K562 (cell line): ENCODE measurements at regions not wholly inside any gene's neighbourhood (a gene's known extent, or its start where the extent isn't known, plus 50 kb on each side); places are given as distances from the start of the nearest gene placed in this dataset.

ENCODE experiments used
- ATAC-seq: fragments of 200-7000 bp; cut with Tn5 transposase; 3 replicates; pipeline ENCODE4 v1.9.1; 2020; ENCODE audit warnings: moderate library complexity
- BruUV-seq: library from RNA; stranded (reverse); fragments of 400-500 nt; replicated peaks from 2 replicates; lab custom pipeline; 2021; lab: Mats Ljungman, UMichigan
- CTCF ChIA-PET: fragments of 300-600 bp; formaldehyde crosslinking; extraction: SDS; loops from one replicate; lab custom pipeline; 2021; ENCODE audit warnings: low intra/inter-chr PET ratio; lab: Yijun Ruan, JAX
- POLR2A ChIA-PET: fragments of 300-600, 350-650 bp; sonication (Branson Sonifier 250); formaldehyde crosslinking; extraction: SDS; loops from one replicate; lab custom pipeline; 2021; ENCODE audit warnings: antibody characterized with exemption, inconsistent platforms; lab: Yijun Ruan, JAX
- DNase-seq, 4 experiments: peaks; one replicate each; pipeline versions ENCODE4 v3.0.0 to v3.0.0-alpha.2; 2011 to 2018; ENCODE audit warnings: low spot score in 3 of 4, mixed read lengths in 3 of 4; ENCODE audit errors: extremely low read depth in 1 of 4
- FAIRE-seq: peaks from 2 replicates; lab custom pipeline; 2011; peaks lifted over from hg19 to GRCh38; lab: Jason Lieb, UNC
- H2AFZ ChIP-seq: 2 replicates; pipeline ENCODE4 v1.6.0; 2011; ENCODE audit warnings: low read depth, low read length, control low read depth, inconsistent platforms
- H3K27ac ChIP-seq: fragments of 200-600 bp; 3 replicates; pipeline ENCODE4 v1.8.0; 2011; ENCODE audit warnings: low read depth, mild to moderate bottlenecking, control low read depth, inconsistent platforms, low read length, moderate library complexity, mixed read lengths; ENCODE audit errors: extremely low read depth
- H3K27me3 ChIP-seq, 2 experiments: fragments of 300-600 bp in 1 of 2; 2 replicates in 1 of 2; 3 replicates in 1 of 2; pipeline versions ENCODE4 v1.6.0 to v1.8.0; 2011; ENCODE audit warnings: inconsistent platforms in 2 of 2, low read length in 2 of 2, mild to moderate bottlenecking in 1 of 2, mixed read lengths in 1 of 2, moderate library complexity in 1 of 2; ENCODE audit not compliant: control insufficient read depth in 2 of 2, insufficient read depth in 2 of 2
- H3K36me3 ChIP-seq: fragments of 300-600 bp; 3 replicates; pipeline ENCODE4 v1.8.0; 2011; ENCODE audit warnings: mild to moderate bottlenecking, low read length, inconsistent platforms; ENCODE audit not compliant: control insufficient read depth, insufficient read depth
- H3K4me1 ChIP-seq, 2 experiments: fragments of 200-600 bp in 1 of 2; replicated peaks in 1 of 2; 2 replicates in 1 of 2; 3 replicates in 1 of 2; pipeline versions ENCODE4 v1.5.1 to v1.8.0; 2011; ENCODE audit warnings: inconsistent platforms in 2 of 2, low read length in 2 of 2, mild to moderate bottlenecking in 1 of 2, mixed read lengths in 1 of 2, moderate library complexity in 1 of 2; ENCODE audit not compliant: control insufficient read depth in 2 of 2, insufficient read depth in 2 of 2
- H3K4me2 ChIP-seq: 2 replicates; pipeline ENCODE4 v1.6.1; 2011; ENCODE audit warnings: low read length, control low read depth, inconsistent platforms, mixed read lengths; ENCODE audit not compliant: insufficient read depth
- H3K4me3 ChIP-seq: fragments of 200-600 bp; sonication (generic), shearing (Covaris generic); 2 replicates; pipeline ENCODE4 v1.5.1; 2016; ENCODE audit warnings: control low read depth, inconsistent platforms
- H3K79me2 ChIP-seq: fragments of 200-600 bp; 3 replicates; pipeline ENCODE4 v1.8.0; 2011; ENCODE audit warnings: low read length, inconsistent platforms; ENCODE audit not compliant: control insufficient read depth, insufficient read depth
- H3K9ac ChIP-seq, 2 experiments: 2 replicates each; pipeline versions ENCODE4 v1.6.0 to v1.6.1; 2011; ENCODE audit warnings: low read depth in 2 of 2, low read length in 2 of 2, control low read depth in 1 of 2, inconsistent platforms in 1 of 2, mild to moderate bottlenecking in 1 of 2, mixed read lengths in 1 of 2; ENCODE audit not compliant: insufficient read depth in 1 of 2
- H3K9me1 ChIP-seq: one replicate; pipeline ENCODE4 v1.6.0; 2011; ENCODE audit warnings: inconsistent platforms, mild to moderate bottlenecking, low read length, moderate library complexity; ENCODE audit not compliant: control insufficient read depth, insufficient read depth
- H3K9me3 ChIP-seq: replicated peaks from 2 replicates; pipeline ENCODE4 v1.5.1; 2011; ENCODE audit warnings: low read depth, low read length, inconsistent platforms; ENCODE audit not compliant: control insufficient read depth, insufficient read depth
- H4K20me1 ChIP-seq: replicated peaks from 2 replicates; pipeline ENCODE4 v1.6.1; 2011; ENCODE audit warnings: low read length, inconsistent platforms, mixed read lengths; ENCODE audit not compliant: control insufficient read depth, insufficient read depth
- BRCA1 ChIP-seq, 2 experiments: fragments of 450-650 bp in 1 of 2; sonication (generic) in 1 of 2; formaldehyde crosslinking in 1 of 2; IDR thresholded peaks; 2 replicates each; pipeline versions ENCODE4 v1.5.0 to v1.6.1; 2017 to 2020; ENCODE audit warnings: mild to moderate bottlenecking in 1 of 2, missing genetic modification reagents in 1 of 2
- CBX8 ChIP-seq: fragments of 200-600 bp; sonication (generic); IDR thresholded peaks from 2 replicates; pipeline ENCODE4 v1.6.1; 2012; ENCODE audit warnings: borderline replicate concordance, mixed run types, low read depth, mild to moderate bottlenecking, moderate library complexity, mixed read lengths, low read length, control low read depth, inconsistent platforms; ENCODE audit not compliant: poor library complexity, severe bottlenecking; ENCODE audit errors: extremely low read depth
- GATAD2B ChIP-seq: fragments of 450-650 bp; IDR thresholded peaks from 2 replicates; pipeline ENCODE4 v1.6.1; 2017; ENCODE audit warnings: mild to moderate bottlenecking, borderline replicate concordance
- HDAC6 ChIP-seq: IDR thresholded peaks from 2 replicates; pipeline ENCODE4 v1.6.1; 2012; ENCODE audit warnings: low read depth, mild to moderate bottlenecking, control low read depth, inconsistent platforms, low read length, moderate library complexity
- HNRNPH1 ChIP-seq: fragments of 200-400 bp; formaldehyde crosslinking; optimal IDR thresholded peaks from 2 replicates; pipeline ENCODE3; 2017; ENCODE audit warnings: low read depth, mild to moderate bottlenecking, low read length, moderate library complexity
- NFRKB ChIP-seq: fragments of 450-650 bp; IDR thresholded peaks from 2 replicates; pipeline ENCODE4 v1.6.1; 2016; ENCODE audit warnings: low read depth
- PTBP1 ChIP-seq: fragments of 200-400 bp; formaldehyde crosslinking; IDR thresholded peaks from 2 replicates; pipeline ENCODE4 v1.6.1; 2017; ENCODE audit warnings: low read depth, low read length
- RBM25 ChIP-seq: fragments of 200-400 bp; formaldehyde crosslinking; IDR thresholded peaks from 2 replicates; pipeline ENCODE4 v1.6.1; 2018; ENCODE audit warnings: low read length, low read depth, moderate library complexity; ENCODE audit not compliant: severe bottlenecking
- SMAD1 ChIP-seq: fragments of 150-350 bp; IDR thresholded peaks from 2 replicates; pipeline ENCODE4 v1.6.1; 2014; ENCODE audit warnings: low read length, low read depth; ENCODE audit not compliant: partially characterized antibody
- SREBF2 ChIP-seq: sonication (generic); formaldehyde crosslinking; IDR thresholded peaks from 2 replicates; pipeline ENCODE4 v1.4.0; 2020; ENCODE audit warnings: mild to moderate bottlenecking, missing genetic modification reagents
- XRCC5 ChIP-seq: fragments of 200-400 bp; formaldehyde crosslinking; IDR thresholded peaks from 2 replicates; pipeline ENCODE4 v1.6.1; 2017; ENCODE audit warnings: low read depth, mild to moderate bottlenecking, low read length
- ZNF696 ChIP-seq: fragments of 250-450 bp; sonication (Bioruptor Pico); conservative IDR thresholded peaks from 2 replicates; pipeline ENCODE4 v1.4.0; 2020; ENCODE audit warnings: mild to moderate bottlenecking, moderate library complexity
- ZNF778 ChIP-seq: fragments of 450-650 bp; formaldehyde crosslinking; IDR thresholded peaks from 2 replicates; pipeline ENCODE4 v1.4.0; 2020; ENCODE audit warnings: mild to moderate bottlenecking, moderate library complexity
- WGBS: fragments of 100-300 bp; shearing (Covaris generic); methylation state at CpG from one replicate; pipeline ENCODE4 v1.1.6; 2016; ENCODE audit warnings: low coverage, mixed read lengths; ENCODE audit not compliant: insufficient coverage; ENCODE audit errors: missing lambda C conversion rate; 5-methylcytosine and 5-hydroxymethylcytosine counted together
- in situ Hi-C: fragments of 300-500 bp; cut with MboI; formaldehyde crosslinking; loops from 4 replicates; pipeline ENCODE4 v1.15.0; 2018; ENCODE audit warnings: inconsistent platforms, mixed read lengths
- intact Hi-C: fragments of 100-400 bp; cut with micrococcal nuclease; formaldehyde crosslinking; loops from 2 replicates; pipeline ENCODE4 v1.14.2; 2022
- TF ChIP-seq, protein P1 (sequence below): fragments of 450-650 bp; formaldehyde crosslinking; IDR thresholded peaks from 2 replicates; pipeline ENCODE4 v1.4.0; 2020; ENCODE audit warnings: mild to moderate bottlenecking, moderate library complexity
- TF ChIP-seq, protein P2 (sequence below): fragments of 450-650 bp; IDR thresholded peaks from 2 replicates; pipeline ENCODE4 v1.6.1; 2014; ENCODE audit warnings: low read depth, mild to moderate bottlenecking, moderate library complexity, borderline replicate concordance
- TF ChIP-seq, protein P3 (sequence below): fragments of 250-450 bp; sonication (Bioruptor Pico); IDR thresholded peaks from 2 replicates; pipeline ENCODE4 v1.4.0; 2020; ENCODE audit warnings: mild to moderate bottlenecking

DNA sequence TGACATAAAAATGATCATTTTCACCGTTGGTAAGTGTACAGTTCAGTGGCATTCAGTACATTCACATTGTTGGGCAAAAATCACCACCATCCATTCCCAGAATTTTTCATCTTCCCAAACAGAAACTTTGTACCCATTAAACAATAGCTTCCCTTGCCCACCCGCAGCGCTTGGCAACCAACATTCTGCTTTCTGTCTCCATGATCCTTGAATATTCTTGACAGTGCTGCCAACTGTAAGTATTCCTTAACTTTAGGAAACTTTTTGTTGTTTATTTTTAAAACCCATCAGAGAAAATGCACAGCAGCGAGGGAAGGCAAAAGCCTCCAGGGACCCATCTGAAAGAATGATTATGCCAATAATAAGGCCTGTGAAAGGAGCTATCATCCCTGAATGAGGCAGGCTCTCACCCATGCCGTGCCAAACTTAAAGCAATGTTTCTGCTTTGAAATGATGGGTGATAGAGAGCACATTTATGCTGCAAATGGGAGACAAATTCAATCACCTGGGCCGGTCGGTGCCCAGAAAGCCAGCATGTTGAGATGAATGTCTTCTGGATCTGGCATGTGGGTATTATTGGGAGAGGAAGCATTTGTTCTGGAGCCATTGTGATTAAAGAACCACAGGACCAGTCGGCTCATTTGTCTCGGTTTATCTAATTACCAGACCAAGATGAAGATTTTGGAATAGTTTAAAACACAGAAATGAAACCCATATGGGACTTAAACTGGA is 202.1 kb upstream of the NPVF start (continued):
- TF ChIP-seq BRCA1 (IDR thresholded peaks at IDR 0.05), result no peak
- no peak for TF ChIP-seq BRCA1 (CRISPR knock-in tag; IDR thresholded peaks at IDR 0.05)
- TF ChIP-seq ZNF696 (CRISPR knock-in tag), result no peak
- no peak for TF ChIP-seq SMAD1

DNA sequence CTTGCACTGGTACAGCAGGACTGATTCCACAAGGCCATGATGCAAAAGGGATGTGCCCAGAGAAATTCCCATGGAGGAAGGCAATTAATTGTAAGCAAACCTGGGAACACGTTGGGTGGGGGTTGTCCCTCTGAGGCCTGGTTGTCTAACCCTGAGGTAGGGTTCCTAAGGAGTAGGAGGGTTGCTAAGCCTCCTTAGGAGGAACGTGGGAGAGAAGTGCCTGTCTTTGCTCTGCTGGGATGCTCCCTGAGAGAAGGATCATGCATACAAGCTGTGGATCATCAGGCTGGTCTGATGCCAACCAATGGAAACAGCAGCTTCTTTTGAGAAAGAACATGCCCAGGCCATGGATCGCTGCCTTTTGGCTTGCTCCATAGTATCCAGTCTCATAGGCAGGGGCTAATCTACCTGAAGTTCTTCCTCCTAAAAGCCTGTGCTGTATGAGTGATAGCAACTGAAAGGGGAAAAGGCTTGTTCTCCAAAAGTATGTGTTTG is 203.7 kb upstream of the NPVF start:
- FAIRE-seq (no peak), ATAC-seq (no peak), DNase-seq (no peak)
- H3K4me2 ChIP-seq, result no peak overlapping the region
- H3K79me2 ChIP-seq, result no peaks in the 10 kb centered on the region
- no peaks in the 10 kb centered on the region for H3K4me1 ChIP-seq
- in situ Hi-C loops, result loop anchor here (5.0 kb wide), 1 partner anchor 95 kb away; no protein-coding TSS in a partner anchor
- ChIA-PET CTCF (no interaction called here), POLR2A (no interaction called here)
- intact Hi-C loops, result no loop called here
- no peaks in the 10 kb centered on the region for H3K9me1 ChIP-seq
- WGBS, result 0% methylated on average over 3 of the region's 3 CpGs
- no peak overlapping the region for H2AFZ ChIP-seq
- H4K20me1 ChIP-seq, result no peaks in the 10 kb centered on the region
- no peaks in the 10 kb centered on the region for H3K36me3 ChIP-seq
- H3K4me3 ChIP-seq, result no peak overlapping the region
- BruUV-seq, result no TSS peak
- H3K27me3 ChIP-seq, result peaks cover 6 to 18% of the 10 kb centered on the region in 2 experiments; a peak in 3 of 5 replicates
- no peak overlapping the region for H3K27ac ChIP-seq
- H3K9me3 ChIP-seq, result no peaks in the 10 kb centered on the region
- H3K9ac ChIP-seq, result no peak overlapping the region
- TF ChIP-seq ZNF778 (CRISPR knock-in tag), result no peak
- TF ChIP-seq SREBF2 (CRISPR knock-in tag), result no peak
- TF ChIP-seq NFRKB, result no peak
- no peak for TF ChIP-seq HDAC6
- TF ChIP-seq, protein P1, sequence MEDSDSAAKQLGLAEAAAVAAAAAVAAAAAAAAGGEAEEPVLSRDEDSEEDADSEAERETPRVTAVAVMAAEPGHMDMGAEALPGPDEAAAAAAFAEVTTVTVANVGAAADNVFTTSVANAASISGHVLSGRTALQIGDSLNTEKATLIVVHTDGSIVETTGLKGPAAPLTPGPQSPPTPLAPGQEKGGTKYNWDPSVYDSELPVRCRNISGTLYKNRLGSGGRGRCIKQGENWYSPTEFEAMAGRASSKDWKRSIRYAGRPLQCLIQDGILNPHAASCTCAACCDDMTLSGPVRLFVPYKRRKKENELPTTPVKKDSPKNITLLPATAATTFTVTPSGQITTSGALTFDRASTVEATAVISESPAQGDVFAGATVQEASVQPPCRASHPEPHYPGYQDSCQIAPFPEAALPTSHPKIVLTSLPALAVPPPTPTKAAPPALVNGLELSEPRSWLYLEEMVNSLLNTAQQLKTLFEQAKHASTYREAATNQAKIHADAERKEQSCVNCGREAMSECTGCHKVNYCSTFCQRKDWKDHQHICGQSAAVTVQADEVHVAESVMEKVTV, result no peak
- TF ChIP-seq XRCC5, result no peak
- TF ChIP-seq, protein P2, sequence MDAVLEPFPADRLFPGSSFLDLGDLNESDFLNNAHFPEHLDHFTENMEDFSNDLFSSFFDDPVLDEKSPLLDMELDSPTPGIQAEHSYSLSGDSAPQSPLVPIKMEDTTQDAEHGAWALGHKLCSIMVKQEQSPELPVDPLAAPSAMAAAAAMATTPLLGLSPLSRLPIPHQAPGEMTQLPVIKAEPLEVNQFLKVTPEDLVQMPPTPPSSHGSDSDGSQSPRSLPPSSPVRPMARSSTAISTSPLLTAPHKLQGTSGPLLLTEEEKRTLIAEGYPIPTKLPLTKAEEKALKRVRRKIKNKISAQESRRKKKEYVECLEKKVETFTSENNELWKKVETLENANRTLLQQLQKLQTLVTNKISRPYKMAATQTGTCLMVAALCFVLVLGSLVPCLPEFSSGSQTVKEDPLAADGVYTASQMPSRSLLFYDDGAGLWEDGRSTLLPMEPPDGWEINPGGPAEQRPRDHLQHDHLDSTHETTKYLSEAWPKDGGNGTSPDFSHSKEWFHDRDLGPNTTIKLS, result no peak
- no peak for TF ChIP-seq RBM25
- no peak for TF ChIP-seq PTBP1
- TF ChIP-seq CBX8, result no peak
- no peak for TF ChIP-seq GATAD2B
- no peak for TF ChIP-seq HNRNPH1
- TF ChIP-seq, protein P3, sequence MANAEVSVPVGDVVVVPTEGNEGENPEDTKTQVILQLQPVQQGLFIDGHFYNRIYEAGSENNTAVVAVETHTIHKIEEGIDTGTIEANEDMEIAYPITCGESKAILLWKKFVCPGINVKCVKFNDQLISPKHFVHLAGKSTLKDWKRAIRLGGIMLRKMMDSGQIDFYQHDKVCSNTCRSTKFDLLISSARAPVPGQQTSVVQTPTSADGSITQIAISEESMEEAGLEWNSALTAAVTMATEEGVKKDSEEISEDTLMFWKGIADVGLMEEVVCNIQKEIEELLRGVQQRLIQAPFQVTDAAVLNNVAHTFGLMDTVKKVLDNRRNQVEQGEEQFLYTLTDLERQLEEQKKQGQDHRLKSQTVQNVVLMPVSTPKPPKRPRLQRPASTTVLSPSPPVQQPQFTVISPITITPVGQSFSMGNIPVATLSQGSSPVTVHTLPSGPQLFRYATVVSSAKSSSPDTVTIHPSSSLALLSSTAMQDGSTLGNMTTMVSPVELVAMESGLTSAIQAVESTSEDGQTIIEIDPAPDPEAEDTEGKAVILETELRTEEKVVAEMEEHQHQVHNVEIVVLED (CRISPR knock-in tag), result no peak
